HEK293T (cell line): ENCODE measurements at regions not wholly inside any gene's neighbourhood (a gene's known extent, or its start where the extent isn't known, plus 50 kb on each side); places are given as distances from the start of the nearest gene placed in this dataset.

Experiments used
- BHLHE40 ChIP-seq: fragments of 450-650 bp; IDR thresholded peaks from 2 replicates; pipeline ENCODE4 v1.6.1; 2016; ENCODE audit warnings: mild to moderate bottlenecking, moderate library complexity, borderline replicate concordance
- CTBP1 ChIP-seq: fragments of 450-650 bp; IDR thresholded peaks from 2 replicates; pipeline ENCODE4 v1.6.1; 2016; ENCODE audit warnings: borderline replicate concordance
- ELF4 ChIP-seq: fragments of 450-650 bp; IDR thresholded peaks from 2 replicates; pipeline ENCODE4 v1.6.1; 2017; ENCODE audit warnings: antibody characterized with exemption
- HDGF ChIP-seq: fragments of 450-650 bp; IDR thresholded peaks from 2 replicates; pipeline ENCODE4 v1.6.1; 2017; ENCODE audit warnings: antibody characterized with exemption, borderline replicate concordance
- L3MBTL2 ChIP-seq: fragments of 450-650 bp; conservative IDR thresholded peaks from 2 replicates; pipeline ENCODE4 v1.6.1; 2016; ENCODE audit warnings: mild to moderate bottlenecking
- LEF1 ChIP-seq: fragments of 450-650 bp; IDR thresholded peaks from 2 replicates; pipeline ENCODE4 v1.6.1; 2017; ENCODE audit warnings: mild to moderate bottlenecking, borderline replicate concordance
- NFRKB ChIP-seq: fragments of 450-650 bp; IDR thresholded peaks from 2 replicates; pipeline ENCODE4 v1.6.1; 2016; ENCODE audit warnings: mild to moderate bottlenecking, moderate library complexity
- SP1 ChIP-seq: fragments of 450-650 bp; IDR thresholded peaks from 2 replicates; pipeline ENCODE4 v1.6.1; 2017
- TARDBP ChIP-seq: fragments of 450-650 bp; IDR thresholded peaks from 2 replicates; pipeline ENCODE4 v1.6.1; 2016
- ZNF384 ChIP-seq: fragments of 450-650 bp; IDR thresholded peaks from 2 replicates; pipeline ENCODE4 v1.6.1; 2016
- TF ChIP-seq, protein P1 (sequence below): fragments of 450-650 bp; IDR thresholded peaks from 2 replicates; pipeline ENCODE4 v1.6.1; 2016

DNA sequence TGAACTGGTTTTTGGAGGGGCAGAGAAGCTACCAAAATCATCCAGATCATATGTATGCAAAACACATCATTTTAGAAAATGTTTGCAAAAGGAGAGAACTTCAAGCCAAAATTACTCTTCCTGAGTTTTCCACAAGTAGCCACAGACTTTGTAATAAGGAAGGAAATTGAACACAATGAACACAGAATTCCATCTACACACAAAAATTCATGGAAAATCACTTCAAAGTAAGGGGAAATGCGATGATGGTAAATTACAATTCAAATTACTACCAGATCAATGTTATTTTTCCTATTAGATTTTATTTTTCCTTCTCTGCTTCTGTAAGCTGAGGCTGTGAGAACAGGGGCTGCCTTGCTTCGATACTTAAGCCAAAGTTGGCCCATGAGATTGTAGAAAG lies 172.1 kb upstream of the ARL4C start:
- TF ChIP-seq LEF1, result no peak
- TF ChIP-seq BHLHE40, result no peak
- TF ChIP-seq SP1, result no peak
- TF ChIP-seq, protein P1, sequence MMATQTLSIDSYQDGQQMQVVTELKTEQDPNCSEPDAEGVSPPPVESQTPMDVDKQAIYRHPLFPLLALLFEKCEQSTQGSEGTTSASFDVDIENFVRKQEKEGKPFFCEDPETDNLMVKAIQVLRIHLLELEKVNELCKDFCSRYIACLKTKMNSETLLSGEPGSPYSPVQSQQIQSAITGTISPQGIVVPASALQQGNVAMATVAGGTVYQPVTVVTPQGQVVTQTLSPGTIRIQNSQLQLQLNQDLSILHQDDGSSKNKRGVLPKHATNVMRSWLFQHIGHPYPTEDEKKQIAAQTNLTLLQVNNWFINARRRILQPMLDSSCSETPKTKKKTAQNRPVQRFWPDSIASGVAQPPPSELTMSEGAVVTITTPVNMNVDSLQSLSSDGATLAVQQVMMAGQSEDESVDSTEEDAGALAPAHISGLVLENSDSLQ, result no peak
- TF ChIP-seq TARDBP, result no peak
- no peak for TF ChIP-seq ZNF384
- no peak for TF ChIP-seq CTBP1
- no peak for TF ChIP-seq ELF4
- no peak for TF ChIP-seq L3MBTL2
- no peak for TF ChIP-seq HDGF
- TF ChIP-seq NFRKB, result no peak
